HG03354 (cell line): ENCODE measurements at regions not wholly inside any gene's neighbourhood (a gene's known extent, or its start where the extent isn't known, plus 50 kb on each side); places are given as distances from the start of the nearest gene placed in this dataset.
"Not testable (repeated sequence)": the region's sequence is repeated elsewhere in the genome, so short reads cannot be mapped to it uniquely, and the experiment has no call there.

Source experiments
- ATAC-seq: cut with Tn5 transposase; IDR thresholded peaks from one replicate; pipeline ENCODE4 v1.9.1; 2021; ENCODE audit warnings: mild to moderate bottlenecking; ENCODE audit not compliant: unreplicated experiment, poor library complexity, severe bottlenecking

GRCh38 chr15:36108541-36108940 is 470.9 kb upstream of the CDIN1 start:
- no peak for ATAC-seq

- ATAC-seq: no peak
Measured at GRCh38 chr15:36109943-36110658, 469.3 kb upstream of the CDIN1 start.

- ATAC-seq: no peak
Measured at GRCh38 chr15:36110659-36110993, 468.8 kb upstream of the CDIN1 start.

- ATAC-seq: no peak
Measured at GRCh38 chr15:36117296-36117787, 462.1 kb upstream of the CDIN1 start.

GRCh38 chr15:36126194-36126593 is 453.2 kb upstream of the CDIN1 start:
- no peak for ATAC-seq

- ATAC-seq: no peak
Measured at GRCh38 chr15:36130641-36131310, 448.6 kb upstream of the CDIN1 start.

- ATAC-seq: no peak
Measured at GRCh38 chr15:36133742-36134141, 445.7 kb upstream of the CDIN1 start.

GRCh38 chr15:36136049-36136448 is 443.4 kb upstream of the CDIN1 start:
- no peak for ATAC-seq

GRCh38 chr15:36152936-36153335 is 426.5 kb upstream of the CDIN1 start:
- no peak for ATAC-seq

- ATAC-seq: no peak
Measured at GRCh38 chr15:36156879-36157427, 422.5 kb upstream of the CDIN1 start.

GRCh38 chr15:36160351-36160750 is 419.1 kb upstream of the CDIN1 start:
- ATAC-seq: no peak

GRCh38 chr15:36161108-36161507 is 418.3 kb upstream of the CDIN1 start:
- ATAC-seq: no peak

GRCh38 chr15:36161771-36162212 is 417.6 kb upstream of the CDIN1 start:
- no peak for ATAC-seq

GRCh38 chr15:36163983-36164382 is 415.4 kb upstream of the CDIN1 start:
- not testable (repeated sequence) for ATAC-seq

- ATAC-seq: no peak
Measured at GRCh38 chr15:36172955-36173354, 406.5 kb upstream of the CDIN1 start.

GRCh38 chr15:36175186-36175740 is 404.2 kb upstream of the CDIN1 start:
- ATAC-seq: no peak

- ATAC-seq: no peak
Measured at GRCh38 chr15:36175741-36176291, 403.6 kb upstream of the CDIN1 start.

- ATAC-seq: no peak
Measured at GRCh38 chr15:36177590-36178302, 401.7 kb upstream of the CDIN1 start.

- no peak for ATAC-seq
Measured at GRCh38 chr15:36178303-36178633, 401.2 kb upstream of the CDIN1 start.

- ATAC-seq: no peak
Measured at GRCh38 chr15:36183201-36183600, 396.2 kb upstream of the CDIN1 start.
